Esophagus muscularis mucosa (tissue), 3 donors: ENCODE measurements at regions not wholly inside any gene's neighbourhood (a gene's known extent, or its start where the extent isn't known, plus 50 kb on each side); places are given as distances from the start of the nearest gene placed in this dataset.

Experiments
- CTCF ChIP-seq, 3 experiments: fragments of 200-600 bp in 2 of 3; fragments of 450-650 bp in 1 of 3; sonication (generic) in 2 of 3; IDR thresholded peaks; one replicate each; pipeline ENCODE4 v1.5.1; 2017 to 2019; ENCODE audit warnings: antibody characterized with exemption in 3 of 3, mild to moderate bottlenecking in 2 of 3, moderate library complexity in 1 of 3
- EP300 ChIP-seq: sonication (generic); formaldehyde crosslinking; IDR thresholded peaks from one replicate; pipeline ENCODE4 v1.6.1; 2017; ENCODE audit warnings: antibody characterized with exemption

GRCh38 chr2:12605366-12605765 is 111.4 kb upstream of the TRIB2 start:
- TF ChIP-seq EP300 (no peak), CTCF (IDR thresholded peaks at IDR 0.05) (no peak)
